Activated naive CD4-positive, alpha-beta T cell treated with anti-CD3 and anti-CD28 coated beads, Interleukin-2, amount 10 ng/mL, durations not matched to agents 7 days and 5 days (primary cell): ENCODE measurements at regions not wholly inside any gene's neighbourhood (a gene's known extent, or its start where the extent isn't known, plus 50 kb on each side); places are given as distances from the start of the nearest gene placed in this dataset.

ENCODE experiments used
- CTCF ChIA-PET: fragments of 350-600 bp; sonication (Branson Sonifier 250); formaldehyde crosslinking; loops from one replicate; lab custom pipeline; 2021; ENCODE audit warnings: antibody characterized with exemption; lab: Charles Lee
- DNase-seq: peaks from one replicate; pipeline ENCODE4 v3.0.0-alpha.2; 2020
- H3K27ac Mint-ChIP-seq: one replicate; pipeline ENCODE4 v1.8.0; 2021; ENCODE audit warnings: mild to moderate bottlenecking, moderate library complexity, mixed read lengths
- H3K27me3 Mint-ChIP-seq: one replicate; pipeline ENCODE4 v1.8.0; 2021; ENCODE audit warnings: mild to moderate bottlenecking, mixed read lengths
- H3K36me3 Mint-ChIP-seq: one replicate; pipeline ENCODE4 v1.8.0; 2021; ENCODE audit warnings: mixed read lengths
- H3K4me1 Mint-ChIP-seq: one replicate; pipeline ENCODE4 v1.8.0; 2021; ENCODE audit warnings: mixed read lengths
- H3K4me3 Mint-ChIP-seq: one replicate; pipeline ENCODE4 v1.8.0; 2021; ENCODE audit warnings: mild to moderate bottlenecking, moderate library complexity, mixed read lengths
- H3K9me3 Mint-ChIP-seq: one replicate; pipeline ENCODE4 v1.8.0; 2021; ENCODE audit warnings: mixed read lengths

GRCh38 chr12:108462686-108463085 is 52.4 kb upstream of the FICD start:
- H3K4me1 Mint-ChIP-seq, result no peaks in the 10 kb centered on the region
- CTCF ChIA-PET, result no interaction called here
- no peak overlapping the region for H3K27ac Mint-ChIP-seq

GRCh38 chr12:108461058-108461660 is 53.9 kb upstream of the FICD start:
- Mint-ChIP-seq H3K27me3 (peaks cover 9% of the 10 kb centered on the region), H3K27ac (no peak overlapping the region), H3K4me3 (no peak overlapping the region), H3K4me1 (no peaks in the 10 kb centered on the region), H3K9me3 (no peaks in the 10 kb centered on the region), H3K36me3 (no peaks in the 10 kb centered on the region)
- no peak for DNase-seq
- CTCF ChIA-PET, result interaction anchor here (0.8 kb wide), 1 partner anchor 15 kb away, joined by 3 read pairs; no protein-coding TSS in a partner anchor

More at GRCh38 chr12:108462686-108463085, 52.4 kb upstream of the FICD start:
- H3K9me3 Mint-ChIP-seq, result no peaks in the 10 kb centered on the region
- H3K27me3 Mint-ChIP-seq, result peaks cover 9% of the 10 kb centered on the region
- H3K36me3 Mint-ChIP-seq, result no peaks in the 10 kb centered on the region
- no peak for DNase-seq
- no peak overlapping the region for H3K4me3 Mint-ChIP-seq

GRCh38 chr12:108459149-108459548 is 55.9 kb upstream of the FICD start:
- H3K4me1 Mint-ChIP-seq, result no peaks in the 10 kb centered on the region
- H3K36me3 Mint-ChIP-seq, result no peaks in the 10 kb centered on the region
- no peak overlapping the region for H3K27ac Mint-ChIP-seq
- no peak overlapping the region for H3K4me3 Mint-ChIP-seq
- H3K9me3 Mint-ChIP-seq, result no peaks in the 10 kb centered on the region
- DNase-seq, result no peak
- CTCF ChIA-PET, result no interaction called here
- H3K27me3 Mint-ChIP-seq, result peaks cover 17% of the 10 kb centered on the region

- H3K27me3 Mint-ChIP-seq, result peaks cover 8% of the 10 kb centered on the region
- no peak overlapping the region for H3K27ac Mint-ChIP-seq
- H3K4me3 Mint-ChIP-seq, result no peak overlapping the region
- CTCF ChIA-PET, result interaction anchor here (0.7 to 2.1 kb wide), 9 partner anchors 11 to 468 kb away, joined by 3 to 8 read pairs (median 3); no protein-coding TSS in a partner anchor
- no peaks in the 10 kb centered on the region for H3K9me3 Mint-ChIP-seq
- no peak for DNase-seq
- no peaks in the 10 kb centered on the region for H3K36me3 Mint-ChIP-seq
- no peaks in the 10 kb centered on the region for H3K4me1 Mint-ChIP-seq
Measured at GRCh38 chr12:108457734-108458361, 57.2 kb upstream of the FICD start.

- CTCF ChIA-PET, result interaction anchor here (0.6 to 2.1 kb wide), 10 partner anchors 12 to 473 kb away, joined by 3 to 8 read pairs (median 3); no protein-coding TSS in a partner anchor
- no peaks in the 10 kb centered on the region for H3K36me3 Mint-ChIP-seq
- H3K27me3 Mint-ChIP-seq, result peaks cover 8% of the 10 kb centered on the region
- H3K4me3 Mint-ChIP-seq, result no peak overlapping the region
- H3K9me3 Mint-ChIP-seq, result no peaks in the 10 kb centered on the region
- no peak overlapping the region for H3K27ac Mint-ChIP-seq
- H3K4me1 Mint-ChIP-seq, result no peaks in the 10 kb centered on the region
- DNase-seq, result no peak
Measured at GRCh38 chr12:108457006-108457733, 57.9 kb upstream of the FICD start.

GRCh38 chr12:108455706-108456105 is 59.4 kb upstream of the FICD start:
- CTCF ChIA-PET, result no interaction called here
- Mint-ChIP-seq H3K4me1 (no peaks in the 10 kb centered on the region), H3K27me3 (peaks cover 10% of the 10 kb centered on the region), H3K9me3 (no peaks in the 10 kb centered on the region), H3K27ac (no peak overlapping the region), H3K4me3 (no peak overlapping the region), H3K36me3 (no peaks in the 10 kb centered on the region)
- DNase-seq, result no peak

- Mint-ChIP-seq H3K4me3 (no peak overlapping the region), H3K9me3 (no peaks in the 10 kb centered on the region), H3K27ac (no peak overlapping the region), H3K27me3 (peaks cover 11% of the 10 kb centered on the region), H3K36me3 (no peaks in the 10 kb centered on the region), H3K4me1 (no peaks in the 10 kb centered on the region)
- CTCF ChIA-PET, result no interaction called here
- DNase-seq, result no peak
Measured at GRCh38 chr12:108454539-108455139, 60.4 kb upstream of the FICD start.

GRCh38 chr12:108449478-108449877 is 65.6 kb upstream of the FICD start:
- no peak overlapping the region for H3K4me3 Mint-ChIP-seq
- no peak for DNase-seq
- H3K36me3 Mint-ChIP-seq, result no peaks in the 10 kb centered on the region
- H3K9me3 Mint-ChIP-seq, result no peaks in the 10 kb centered on the region
- H3K27ac Mint-ChIP-seq, result no peak overlapping the region
- CTCF ChIA-PET, result no interaction called here
- H3K4me1 Mint-ChIP-seq, result no peaks in the 10 kb centered on the region
- peaks cover 18% of the 10 kb centered on the region for H3K27me3 Mint-ChIP-seq

GRCh38 chr12:108448246-108448645 is 66.8 kb upstream of the FICD start:
- Mint-ChIP-seq H3K9me3 (no peaks in the 10 kb centered on the region), H3K27me3 (peaks cover 16% of the 10 kb centered on the region), H3K4me3 (no peak overlapping the region), H3K4me1 (no peaks in the 10 kb centered on the region), H3K36me3 (no peaks in the 10 kb centered on the region), H3K27ac (no peak overlapping the region)
- CTCF ChIA-PET, result no interaction called here
- no peak for DNase-seq

GRCh38 chr12:108447168-108447832 is 67.8 kb upstream of the FICD start:
- H3K4me1 Mint-ChIP-seq, result no peaks in the 10 kb centered on the region
- CTCF ChIA-PET, result interaction anchor here (0.6 kb wide), 1 partner anchor 188 kb away, joined by 3 read pairs; no protein-coding TSS in a partner anchor
- no peaks in the 10 kb centered on the region for H3K9me3 Mint-ChIP-seq
- H3K36me3 Mint-ChIP-seq, result no peaks in the 10 kb centered on the region
- DNase-seq, result no peak
- no peak overlapping the region for H3K27ac Mint-ChIP-seq
- H3K4me3 Mint-ChIP-seq, result no peak overlapping the region
- H3K27me3 Mint-ChIP-seq, result peaks cover 16% of the 10 kb centered on the region

GRCh38 chr12:108446766-108447165 is 68.3 kb upstream of the FICD start:
- H3K4me3 Mint-ChIP-seq, result no peak overlapping the region
- CTCF ChIA-PET, result no interaction called here
- DNase-seq, result no peak
- H3K27ac Mint-ChIP-seq, result no peak overlapping the region
- H3K36me3 Mint-ChIP-seq, result no peaks in the 10 kb centered on the region
- H3K27me3 Mint-ChIP-seq, result peaks cover 20% of the 10 kb centered on the region
- no peaks in the 10 kb centered on the region for H3K4me1 Mint-ChIP-seq
- no peaks in the 10 kb centered on the region for H3K9me3 Mint-ChIP-seq

- Mint-ChIP-seq H3K27ac (no peak overlapping the region), H3K27me3 (peaks cover 16% of the 10 kb centered on the region), H3K4me3 (no peak overlapping the region), H3K9me3 (no peaks in the 10 kb centered on the region), H3K36me3 (no peaks in the 10 kb centered on the region), H3K4me1 (no peaks in the 10 kb centered on the region)
- DNase-seq, result no peak
- CTCF ChIA-PET, result no interaction called here
Measured at GRCh38 chr12:108442910-108443309, 72.2 kb upstream of the FICD start.

GRCh38 chr12:108442067-108442466 is 73.0 kb upstream of the FICD start:
- no peak for DNase-seq
- peaks cover 13% of the 10 kb centered on the region for H3K27me3 Mint-ChIP-seq
- no peak overlapping the region for H3K27ac Mint-ChIP-seq
- CTCF ChIA-PET, result no interaction called here
- no peaks in the 10 kb centered on the region for H3K9me3 Mint-ChIP-seq
- H3K4me1 Mint-ChIP-seq, result no peaks in the 10 kb centered on the region
- H3K4me3 Mint-ChIP-seq, result no peak overlapping the region
- H3K36me3 Mint-ChIP-seq, result no peaks in the 10 kb centered on the region

- Mint-ChIP-seq H3K4me3 (no peak overlapping the region), H3K9me3 (no peaks in the 10 kb centered on the region), H3K36me3 (no peaks in the 10 kb centered on the region), H3K27ac (no peak overlapping the region), H3K27me3 (peaks cover 8% of the 10 kb centered on the region), H3K4me1 (no peaks in the 10 kb centered on the region)
- CTCF ChIA-PET, result no interaction called here
- DNase-seq, result no peak
Measured at GRCh38 chr12:108441549-108441948, 73.5 kb upstream of the FICD start.
